Adipocyte (in vitro differentiated cells): ENCODE measurements at regions not wholly inside any gene's neighbourhood (a gene's known extent, or its start where the extent isn't known, plus 50 kb on each side); places are given as distances from the start of the nearest gene placed in this dataset.

ENCODE experiments used
- DNase-seq: peaks from one replicate; pipeline ENCODE4 v3.0.0-alpha.2; 2015; ENCODE audit warnings: low read depth
- H3K27me3 ChIP-seq: replicated peaks from 2 replicates; pipeline ENCODE4 v1.7.0; 2013; ENCODE audit warnings: mild to moderate bottlenecking, low read length, moderate library complexity; ENCODE audit not compliant: control insufficient read depth, insufficient read depth
- H3K36me3 ChIP-seq: 2 replicates; pipeline ENCODE4 v1.7.0; 2013; ENCODE audit warnings: low read length, mild to moderate bottlenecking, moderate library complexity; ENCODE audit not compliant: control insufficient read depth, insufficient read depth, severe bottlenecking
- H3K4me1 ChIP-seq: 2 replicates; pipeline ENCODE4 v1.7.0; 2013; ENCODE audit warnings: mild to moderate bottlenecking, low read length, moderate library complexity; ENCODE audit not compliant: control insufficient read depth, insufficient read depth
- H3K4me3 ChIP-seq: 2 replicates; pipeline ENCODE4 v1.7.0; 2013; ENCODE audit warnings: mild to moderate bottlenecking, low read length, moderate library complexity
- H3K9ac ChIP-seq: 2 replicates; pipeline ENCODE4 v1.7.0; 2013; ENCODE audit warnings: mild to moderate bottlenecking, low read length, moderate library complexity
- H3K9me3 ChIP-seq: 2 replicates; pipeline ENCODE4 v1.7.0; 2013; ENCODE audit warnings: mild to moderate bottlenecking, low read length, moderate library complexity; ENCODE audit not compliant: control insufficient read depth

GRCh38 chr22:32306561-32306960 is 51.1 kb upstream of the RFPL3 start:
- no peak overlapping the region for H3K4me3 ChIP-seq
- no peak overlapping the region for H3K9ac ChIP-seq
- peaks cover 51% of the 10 kb centered on the region for H3K27me3 ChIP-seq
- DNase-seq = no peak
- H3K4me1 ChIP-seq = no peaks in the 10 kb centered on the region
- no peaks in the 10 kb centered on the region for H3K36me3 ChIP-seq
- H3K9me3 ChIP-seq = no peaks in the 10 kb centered on the region

- Histone ChIP-seq H3K4me1 (no peaks in the 10 kb centered on the region), H3K9me3 (no peaks in the 10 kb centered on the region), H3K36me3 (no peaks in the 10 kb centered on the region), H3K4me3 (no peak overlapping the region), H3K27me3 (peaks cover 53% of the 10 kb centered on the region), H3K9ac (no peak overlapping the region)
- no peak for DNase-seq
Measured at GRCh38 chr22:32307055-32307454, 50.6 kb upstream of the RFPL3 start.

- Histone ChIP-seq H3K27me3 (peaks cover 53% of the 10 kb centered on the region), H3K36me3 (no peaks in the 10 kb centered on the region), H3K4me3 (no peak overlapping the region), H3K9ac (no peak overlapping the region), H3K9me3 (no peaks in the 10 kb centered on the region), H3K4me1 (no peaks in the 10 kb centered on the region)
- DNase-seq = no peak
Measured at GRCh38 chr22:32307617-32308016, 50.0 kb upstream of the RFPL3 start.
